ENCODE measurements at regions not wholly inside any gene's neighbourhood (a gene's known extent, or its start where the extent isn't known, plus 50 kb on each side); places are given as distances from the start of the nearest gene placed in this dataset.

GRCh38 chr5:162209005-162209605 is 141.5 kb downstream of the GABRG2 start:
- ChIA-PET POLR2A (no interaction called here), CTCF (interaction anchor here (0.9 to 1.6 kb wide), 2 partner anchors 9 to 1199 kb away, joined by 3 to 5 read pairs; no protein-coding TSS in a partner anchor)
- Mint-ChIP-seq H3K27ac (no peak overlapping the region), H3K4me3 (no peak overlapping the region), H3K9me3 (no peaks in the 10 kb centered on the region), H3K27me3 (peaks cover 2% of the 10 kb centered on the region), H3K4me1 (ENCODE audit: low read depth) (no peaks in the 10 kb centered on the region), H3K36me3 (no peaks in the 10 kb centered on the region)
- DNase-seq = peak; percentile 10
- intact Hi-C loops (cut with micrococcal nuclease) = no loop called here

DNA sequence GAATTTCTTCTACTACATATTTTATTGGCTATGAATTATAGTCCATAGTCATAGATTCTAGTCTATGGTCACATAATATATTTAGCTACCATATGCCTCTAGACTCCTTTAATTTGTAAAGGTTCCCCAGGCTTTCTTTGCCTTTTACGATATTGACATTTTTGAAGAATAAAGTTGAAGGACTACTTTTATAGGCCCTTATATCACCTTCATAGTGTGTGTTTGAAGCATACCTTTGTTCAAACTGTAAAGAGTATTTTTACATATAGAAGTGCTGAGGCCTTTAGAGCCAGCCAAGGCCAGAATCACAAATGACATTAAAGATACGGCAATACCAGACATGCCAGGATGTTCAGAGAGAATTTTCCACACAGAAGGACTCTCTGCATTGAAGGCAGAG is 147.0 kb downstream of the GABRG2 start:
- CTCF ChIA-PET = no interaction called here
- H3K36me3 Mint-ChIP-seq = no peaks in the 10 kb centered on the region
- intact Hi-C loops (cut with micrococcal nuclease) = no loop called here
- DNase-seq = no peak
- no peak overlapping the region for H3K27ac Mint-ChIP-seq
- no peak overlapping the region for H3K4me3 Mint-ChIP-seq
- no peaks in the 10 kb centered on the region for H3K27me3 Mint-ChIP-seq
- H3K4me1 Mint-ChIP-seq (ENCODE audit: low read depth) = no peaks in the 10 kb centered on the region
- POLR2A ChIA-PET = no interaction called here
- H3K9me3 Mint-ChIP-seq = no peaks in the 10 kb centered on the region

- H3K4me3 Mint-ChIP-seq = no peak overlapping the region
- no peaks in the 10 kb centered on the region for H3K36me3 Mint-ChIP-seq
- POLR2A ChIA-PET = no interaction called here
- H3K27me3 Mint-ChIP-seq = no peaks in the 10 kb centered on the region
- no peaks in the 10 kb centered on the region for H3K9me3 Mint-ChIP-seq
- no peak overlapping the region for H3K27ac Mint-ChIP-seq
- no peaks in the 10 kb centered on the region for H3K4me1 Mint-ChIP-seq (ENCODE audit: low read depth)
- CTCF ChIA-PET = no interaction called here
- intact Hi-C loops (cut with micrococcal nuclease) = no loop called here
- no peak for DNase-seq
Observed at GRCh38 chr5:162217037-162217436, 149.5 kb downstream of the GABRG2 start.

DNA sequence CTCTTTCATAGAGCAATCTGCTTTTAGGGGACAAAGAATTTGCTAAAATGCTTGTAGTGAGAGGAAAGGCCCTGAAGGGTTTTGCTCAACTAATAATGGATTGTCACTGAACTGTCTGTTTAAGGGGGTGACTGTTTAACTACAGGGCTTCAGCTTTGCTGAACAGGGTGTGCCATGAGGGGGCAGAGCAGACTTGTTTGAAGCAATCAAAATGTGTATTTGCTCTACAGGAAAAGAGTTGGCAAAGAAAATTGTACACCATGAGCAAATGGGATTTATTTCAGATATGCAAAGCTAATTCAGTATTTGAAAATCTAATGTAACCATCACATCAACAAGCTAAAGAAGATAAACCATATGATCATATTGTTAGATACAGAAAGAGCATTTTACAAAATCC is 154.3 kb downstream of the GABRG2 start:
- Mint-ChIP-seq H3K4me1 (ENCODE audit: low read depth) (no peaks in the 10 kb centered on the region), H3K9me3 (peaks cover 10% of the 10 kb centered on the region), H3K4me3 (no peak overlapping the region), H3K36me3 (no peaks in the 10 kb centered on the region), H3K27me3 (no peaks in the 10 kb centered on the region), H3K27ac (no peak overlapping the region)
- intact Hi-C loops (cut with micrococcal nuclease) = no loop called here
- no peak for DNase-seq
- POLR2A ChIA-PET = no interaction called here
- CTCF ChIA-PET = no interaction called here

GRCh38 chr5:162227075-162227474 is 159.5 kb downstream of the GABRG2 start:
- no peak for DNase-seq
- intact Hi-C loops (cut with micrococcal nuclease) = no loop called here
- CTCF ChIA-PET = no interaction called here
- Mint-ChIP-seq H3K36me3 (no peaks in the 10 kb centered on the region), H3K27ac (no peak overlapping the region), H3K27me3 (no peaks in the 10 kb centered on the region), H3K4me1 (ENCODE audit: low read depth) (no peaks in the 10 kb centered on the region), H3K9me3 (peaks cover 18% of the 10 kb centered on the region), H3K4me3 (no peak overlapping the region)
- POLR2A ChIA-PET = no interaction called here

GRCh38 chr5:162230348-162230747 is 162.8 kb downstream of the GABRG2 start:
- ChIA-PET POLR2A (no interaction called here), CTCF (no interaction called here)

DNA sequence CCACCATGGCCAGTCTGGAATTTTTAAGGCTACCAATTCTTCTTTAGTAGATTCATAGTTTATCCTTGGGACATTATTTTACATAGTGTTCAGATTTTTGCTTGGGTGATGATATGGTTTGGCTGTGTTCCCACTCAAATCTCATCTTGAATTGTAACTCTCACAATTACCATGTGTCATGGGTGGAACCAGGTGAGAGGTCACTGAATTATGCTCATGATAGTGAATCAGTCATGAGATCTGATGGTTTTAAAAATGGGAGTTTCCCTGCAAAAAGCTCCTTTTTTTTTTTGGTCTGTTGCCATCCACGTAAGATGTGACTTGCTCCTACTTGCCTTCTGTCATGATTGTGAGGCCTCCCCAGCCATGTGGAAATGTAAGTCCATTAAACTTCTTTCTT is 163.9 kb downstream of the GABRG2 start:
- H3K4me1 Mint-ChIP-seq (ENCODE audit: low read depth) = no peaks in the 10 kb centered on the region
- CTCF ChIA-PET = no interaction called here
- H3K27ac Mint-ChIP-seq = no peak overlapping the region
- peaks cover 29% of the 10 kb centered on the region for H3K9me3 Mint-ChIP-seq
- intact Hi-C loops (cut with micrococcal nuclease) = no loop called here
- no peak overlapping the region for H3K4me3 Mint-ChIP-seq
- H3K36me3 Mint-ChIP-seq = no peaks in the 10 kb centered on the region
- H3K27me3 Mint-ChIP-seq = no peaks in the 10 kb centered on the region
- POLR2A ChIA-PET = no interaction called here
- DNase-seq = no peak

More at GRCh38 chr5:162230348-162230747, 162.8 kb downstream of the GABRG2 start:
- H3K27me3 Mint-ChIP-seq = no peaks in the 10 kb centered on the region
- no peak overlapping the region for H3K4me3 Mint-ChIP-seq
- intact Hi-C loops (cut with micrococcal nuclease) = no loop called here
- no peaks in the 10 kb centered on the region for H3K4me1 Mint-ChIP-seq (ENCODE audit: low read depth)
- DNase-seq = no peak
- no peaks in the 10 kb centered on the region for H3K36me3 Mint-ChIP-seq
- peaks cover 25% of the 10 kb centered on the region for H3K9me3 Mint-ChIP-seq
- no peak overlapping the region for H3K27ac Mint-ChIP-seq

GRCh38 chr5:162240734-162241133 is 173.2 kb downstream of the GABRG2 start:
- intact Hi-C loops (cut with micrococcal nuclease) = no loop called here
- ChIA-PET CTCF (no interaction called here), POLR2A (no interaction called here)
- no peaks in the 10 kb centered on the region for H3K36me3 Mint-ChIP-seq
- no peak overlapping the region for H3K27ac Mint-ChIP-seq
- no peak for DNase-seq
- peaks cover 17% of the 10 kb centered on the region for H3K9me3 Mint-ChIP-seq
- H3K27me3 Mint-ChIP-seq = no peaks in the 10 kb centered on the region
- no peaks in the 10 kb centered on the region for H3K4me1 Mint-ChIP-seq (ENCODE audit: low read depth)
- no peak overlapping the region for H3K4me3 Mint-ChIP-seq

GRCh38 chr5:162242416-162242815 is 174.8 kb downstream of the GABRG2 start:
- DNase-seq = no peak
- intact Hi-C loops (cut with micrococcal nuclease) = no loop called here
- Mint-ChIP-seq H3K9me3 (peaks cover 7% of the 10 kb centered on the region), H3K4me1 (ENCODE audit: low read depth) (no peaks in the 10 kb centered on the region), H3K4me3 (no peak overlapping the region), H3K27ac (no peak overlapping the region), H3K27me3 (no peaks in the 10 kb centered on the region), H3K36me3 (no peaks in the 10 kb centered on the region)
- ChIA-PET POLR2A (no interaction called here), CTCF (no interaction called here)

GRCh38 chr5:162243651-162244050 is 176.1 kb downstream of the GABRG2 start:
- Mint-ChIP-seq H3K27me3 (no peaks in the 10 kb centered on the region), H3K4me1 (ENCODE audit: low read depth) (no peaks in the 10 kb centered on the region), H3K27ac (no peak overlapping the region), H3K36me3 (no peaks in the 10 kb centered on the region), H3K9me3 (peaks cover 8% of the 10 kb centered on the region), H3K4me3 (no peak overlapping the region)
- POLR2A ChIA-PET = no interaction called here
- CTCF ChIA-PET = no interaction called here
- intact Hi-C loops (cut with micrococcal nuclease) = no loop called here
- no peak for DNase-seq

- ChIA-PET CTCF (interaction anchor here (0.6 to 1.1 kb wide), 4 partner anchors 12 to 541 kb away, joined by 3 to 4 read pairs (median 3); no protein-coding TSS in a partner anchor), POLR2A (no interaction called here)
- Mint-ChIP-seq H3K27ac (no peak overlapping the region), H3K27me3 (no peaks in the 10 kb centered on the region), H3K4me1 (ENCODE audit: low read depth) (no peaks in the 10 kb centered on the region), H3K9me3 (peaks cover 4% of the 10 kb centered on the region), H3K36me3 (no peaks in the 10 kb centered on the region), H3K4me3 (no peak overlapping the region)
- intact Hi-C loops (cut with micrococcal nuclease) = no loop called here
- no peak for DNase-seq
Observed at GRCh38 chr5:162248107-162248713, 180.6 kb downstream of the GABRG2 start.

GRCh38 chr5:162256711-162257110 is 189.1 kb downstream of the GABRG2 start:
- no peak overlapping the region for H3K27ac Mint-ChIP-seq
- H3K4me3 Mint-ChIP-seq = no peak overlapping the region
- POLR2A ChIA-PET = no interaction called here
- H3K36me3 Mint-ChIP-seq = no peaks in the 10 kb centered on the region
- CTCF ChIA-PET = no interaction called here
- DNase-seq = no peak
- no peaks in the 10 kb centered on the region for H3K27me3 Mint-ChIP-seq
- H3K9me3 Mint-ChIP-seq = no peaks in the 10 kb centered on the region
- intact Hi-C loops (cut with micrococcal nuclease) = no loop called here
- H3K4me1 Mint-ChIP-seq (ENCODE audit: low read depth) = no peaks in the 10 kb centered on the region

GRCh38 chr5:162268694-162269481 is 201.3 kb downstream of the GABRG2 start:
- Mint-ChIP-seq H3K36me3 (no peaks in the 10 kb centered on the region), H3K27ac (no peak overlapping the region), H3K4me3 (no peak overlapping the region), H3K9me3 (peaks cover 3% of the 10 kb centered on the region), H3K4me1 (ENCODE audit: low read depth) (no peaks in the 10 kb centered on the region), H3K27me3 (no peaks in the 10 kb centered on the region)
- DNase-seq = no peak
- POLR2A ChIA-PET = no interaction called here
- CTCF ChIA-PET = no interaction called here
- intact Hi-C loops (cut with micrococcal nuclease) = no loop called here

Measured in activated CD4-positive, alpha-beta memory T cell treated with anti-CD3 and anti-CD28 coated beads for 36 hours (primary cell).